Transverse colon (tissue), 4 donors: ENCODE measurements at regions not wholly inside any gene's neighbourhood (a gene's known extent, or its start where the extent isn't known, plus 50 kb on each side); places are given as distances from the start of the nearest gene placed in this dataset.
"Not testable (repeated sequence)": the region's sequence is repeated elsewhere in the genome, so short reads cannot be mapped to it uniquely, and the experiment has no call there.

Experiments
- CTCF ChIP-seq, 5 experiments: fragments of 200-600 bp in 3 of 5; fragments of 450-650 bp in 2 of 5; sonication (generic) in 3 of 5; IDR thresholded peaks; 1 replicate in 2 of 5; 2 replicates in 3 of 5; pipeline ENCODE4 v1.5.1; 2016 to 2017; ENCODE audit warnings: antibody characterized with exemption in 5 of 5, inconsistent platforms in 3 of 5, mild to moderate bottlenecking in 2 of 5, moderate library complexity in 1 of 5
- EP300 ChIP-seq: sonication (generic); formaldehyde crosslinking; IDR thresholded peaks from one replicate; pipeline ENCODE4 v1.6.1; 2017; ENCODE audit warnings: antibody characterized with exemption, low read depth
- POLR2A ChIP-seq: fragments of 450-650 bp; IDR thresholded peaks from one replicate; pipeline ENCODE4 v1.6.1; 2016; ENCODE audit warnings: antibody characterized with exemption, mild to moderate bottlenecking, moderate library complexity
- POLR2AphosphoS5 ChIP-seq, 3 donors: sonication (generic); formaldehyde crosslinking; IDR thresholded peaks; one replicate each; pipeline ENCODE4 v1.6.1; 2016; ENCODE audit warnings: antibody characterized with exemption in 3 of 3

GRCh38 chr5:34180940-34181614 lies 138.1 kb upstream of the C1QTNF3 start:
- not testable (repeated sequence) for TF ChIP-seq CTCF (IDR thresholded peaks at IDR 0.05); POLR2A; EP300; POLR2AphosphoS5 (IDR thresholded peaks at IDR 0.05)
